GM19438 (cell line): ENCODE measurements at regions not wholly inside any gene's neighbourhood (a gene's known extent, or its start where the extent isn't known, plus 50 kb on each side); places are given as distances from the start of the nearest gene placed in this dataset.

Experiments used
- ATAC-seq: cut with Tn5 transposase; IDR thresholded peaks from one replicate; pipeline ENCODE4 v1.9.1; 2021; ENCODE audit warnings: low read depth; ENCODE audit not compliant: unreplicated experiment

GRCh38 chr4:56286763-56287162 lies 100.5 kb downstream of the AASDH start:
- ATAC-seq, result no peak

GRCh38 chr4:56283375-56283774 lies 103.9 kb downstream of the AASDH start:
- ATAC-seq, result no peak

- no peak for ATAC-seq
These were observed 105.3 kb downstream of the AASDH start for GRCh38 chr4:56282004-56282403.

GRCh38 chr4:56276547-56276946 lies 110.7 kb downstream of the AASDH start:
- no peak for ATAC-seq

GRCh38 chr4:56273391-56273790 lies 113.9 kb downstream of the AASDH start:
- no peak for ATAC-seq

- no peak for ATAC-seq
These were observed 114.4 kb downstream of the AASDH start for GRCh38 chr4:56272927-56273326.

- no peak for ATAC-seq
These were observed 115.3 kb downstream of the AASDH start for GRCh38 chr4:56272003-56272402.

GRCh38 chr4:56271131-56271530 lies 116.2 kb downstream of the AASDH start:
- no peak for ATAC-seq

GRCh38 chr4:56267558-56267957 lies 119.7 kb downstream of the AASDH start:
- ATAC-seq, result no peak

GRCh38 chr4:56264873-56265272 lies 122.4 kb downstream of the AASDH start:
- no peak for ATAC-seq

GRCh38 chr4:56261027-56261426 lies 126.3 kb downstream of the AASDH start:
- ATAC-seq, result no peak

- no peak for ATAC-seq
These were observed 127.0 kb downstream of the AASDH start for GRCh38 chr4:56260320-56260719.

GRCh38 chr4:56259655-56260054 lies 127.6 kb downstream of the AASDH start:
- no peak for ATAC-seq

- ATAC-seq, result no peak
These were observed 131.5 kb downstream of the AASDH start for GRCh38 chr4:56255820-56256219.

GRCh38 chr4:56253666-56254305 lies 133.5 kb downstream of the AASDH start:
- no peak for ATAC-seq

- ATAC-seq, result no peak
These were observed 134.6 kb downstream of the AASDH start for GRCh38 chr4:56252561-56253152.

GRCh38 chr4:56251556-56251955 lies 135.7 kb downstream of the AASDH start:
- ATAC-seq, result no peak

GRCh38 chr4:56250776-56251175 lies 136.5 kb downstream of the AASDH start:
- no peak for ATAC-seq

GRCh38 chr4:56247646-56248045 lies 139.6 kb downstream of the AASDH start:
- ATAC-seq, result no peak

GRCh38 chr4:56246233-56246610 lies 141.1 kb downstream of the AASDH start:
- ATAC-seq, result no peak

- no peak for ATAC-seq
These were observed 141.6 kb downstream of the AASDH start for GRCh38 chr4:56245547-56246232.

GRCh38 chr4:56244681-56245080 lies 142.6 kb downstream of the AASDH start:
- ATAC-seq, result no peak
